Nucleus accumbens (tissue), 56 donors: ENCODE measurements at regions not wholly inside any gene's neighbourhood (a gene's known extent, or its start where the extent isn't known, plus 50 kb on each side); places are given as distances from the start of the nearest gene placed in this dataset.

Source experiments
- DNase-seq, 56 donors: peaks; one replicate each; lab custom pipeline; 2025; lab: John Stamatoyannopoulos, UW

DNA sequence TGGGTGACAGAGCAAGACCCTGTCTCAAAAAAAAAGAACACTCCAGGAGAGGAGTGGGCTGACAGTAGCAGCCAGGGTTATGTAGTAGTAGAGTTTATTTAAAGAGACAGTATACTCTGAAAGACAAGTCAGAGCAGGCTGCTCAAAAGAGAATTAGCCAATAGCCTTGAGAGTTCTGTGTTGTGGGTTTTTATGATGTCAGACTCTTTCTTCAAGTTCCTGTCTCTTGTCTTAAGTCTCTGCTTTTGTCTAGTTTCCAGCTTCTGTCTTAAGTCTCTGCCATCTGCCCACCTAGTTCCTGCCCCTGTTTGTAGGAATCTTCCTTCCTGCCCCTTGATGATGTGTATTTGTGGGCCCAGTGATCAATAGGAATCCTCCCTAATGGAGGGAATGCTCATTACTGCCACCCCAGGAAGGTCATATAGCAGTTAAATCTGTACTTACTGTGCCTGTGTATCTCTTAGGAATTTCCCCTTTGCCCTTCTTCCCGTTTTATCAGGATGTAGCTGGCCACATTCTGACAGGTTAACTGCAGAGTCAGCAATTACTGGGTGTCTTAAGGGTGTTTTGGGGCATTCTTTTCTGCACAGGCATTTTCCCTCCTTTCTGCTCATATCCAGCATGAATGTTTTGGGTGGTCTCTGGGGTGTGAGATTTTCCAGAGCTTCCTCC is 580.5 kb upstream of the SGCD start:
- DNase-seq, result no peak

DNA sequence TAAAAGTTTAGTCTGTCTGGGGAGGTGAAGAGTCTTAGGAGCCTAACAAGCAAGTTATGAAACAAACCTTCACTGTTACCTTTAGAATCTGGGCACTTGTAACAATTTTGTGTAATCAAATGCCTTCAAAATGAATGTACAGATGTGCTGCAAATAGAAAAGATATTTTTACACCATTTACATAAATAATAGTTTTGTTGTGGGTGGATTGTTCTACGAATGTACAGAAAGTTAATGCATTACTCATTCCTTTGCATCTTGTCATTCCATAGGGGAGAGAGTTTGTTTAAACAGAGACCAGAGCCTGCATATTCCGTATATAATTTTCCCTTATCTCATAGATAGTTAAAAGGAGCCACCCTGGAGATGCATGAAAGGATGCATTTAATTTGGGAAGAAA is 576.9 kb upstream of the SGCD start:
- no peak for DNase-seq

DNA sequence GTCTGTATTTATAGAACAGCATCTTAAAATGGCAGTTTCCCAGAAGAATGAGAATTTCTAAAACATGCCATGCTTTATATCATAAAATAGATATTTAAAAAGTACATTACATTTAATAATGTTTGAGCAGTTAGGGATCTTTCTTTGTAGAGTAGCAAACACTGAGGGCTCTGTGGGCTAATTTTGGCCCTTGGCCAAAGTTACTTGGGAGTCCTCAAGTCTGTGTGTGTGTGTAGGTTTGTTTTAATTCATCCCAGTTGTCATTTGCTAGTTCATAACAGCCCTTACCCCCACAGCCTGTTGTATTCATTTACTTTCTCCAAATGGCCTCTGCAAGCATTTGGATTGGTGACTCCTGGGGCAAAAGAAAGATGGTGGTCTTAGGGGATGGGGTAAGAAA is 576.4 kb upstream of the SGCD start:
- no peak for DNase-seq

DNA sequence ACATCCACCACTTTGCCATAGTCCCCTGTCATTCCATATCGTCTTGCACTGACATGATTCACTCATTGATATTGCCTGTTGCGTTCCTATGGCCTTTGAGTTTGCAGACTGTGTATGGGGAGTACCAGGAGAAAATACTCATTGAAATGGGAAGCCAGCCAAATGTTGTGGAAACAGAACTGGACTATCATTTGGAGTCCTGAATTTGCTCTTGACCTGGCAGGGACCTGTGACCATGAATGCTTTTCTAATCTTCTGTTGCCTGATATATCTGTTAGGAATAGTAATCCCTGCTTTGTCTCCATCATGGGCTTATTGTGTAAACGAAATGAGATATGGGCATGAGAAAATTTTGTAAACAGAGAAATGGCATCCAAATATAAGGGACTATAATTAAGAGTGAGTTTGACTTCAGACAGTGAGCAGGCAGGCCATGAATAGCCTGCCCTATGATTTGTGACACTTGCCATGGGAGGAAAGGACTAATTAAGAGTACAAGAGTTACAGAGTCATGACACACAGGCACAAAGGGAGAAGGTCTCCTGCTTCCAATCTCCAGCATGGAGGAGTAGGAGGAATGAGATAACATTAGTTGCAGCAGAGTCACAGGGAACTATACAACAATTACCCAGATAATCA is 572.9 kb upstream of the SGCD start:
- DNase-seq, result no peak

DNA sequence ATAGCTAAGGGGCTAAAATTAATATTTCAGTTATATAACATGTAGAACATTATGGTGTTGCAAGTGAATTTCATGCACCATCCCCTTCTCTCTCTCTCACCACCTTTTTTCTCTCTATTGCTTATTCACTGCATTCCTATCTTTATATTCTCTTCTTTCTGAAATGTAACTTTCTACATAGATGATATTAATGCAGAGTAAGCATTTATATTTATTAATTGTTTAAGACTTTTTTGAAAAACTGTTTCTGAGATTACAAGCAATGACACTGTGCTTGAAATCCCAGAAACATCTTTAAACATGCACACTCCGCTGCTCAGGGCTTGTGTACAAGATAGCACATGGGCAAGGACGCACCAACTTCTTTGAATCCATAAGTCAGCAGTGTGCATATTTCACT is 567.7 kb upstream of the SGCD start:
- DNase-seq, result no peak

DNA sequence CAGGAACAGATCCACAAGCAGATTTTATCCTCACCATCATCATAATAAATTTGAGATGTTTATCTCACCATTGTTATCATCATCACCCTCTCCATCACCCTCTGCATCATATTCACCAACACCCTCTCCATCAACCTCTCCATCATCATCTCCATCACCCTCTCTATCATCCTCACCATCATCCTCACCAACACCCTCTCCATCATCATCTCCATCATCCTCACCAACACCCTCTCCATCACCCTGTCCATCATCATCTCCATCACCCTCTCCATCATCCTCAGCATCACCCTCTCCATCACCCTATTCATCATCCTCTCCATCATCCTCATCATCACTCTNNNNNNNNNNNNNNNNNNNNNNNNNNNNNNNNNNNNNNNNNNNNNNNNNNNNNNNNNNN is 567.0 kb upstream of the SGCD start:
- no peak for DNase-seq

DNA sequence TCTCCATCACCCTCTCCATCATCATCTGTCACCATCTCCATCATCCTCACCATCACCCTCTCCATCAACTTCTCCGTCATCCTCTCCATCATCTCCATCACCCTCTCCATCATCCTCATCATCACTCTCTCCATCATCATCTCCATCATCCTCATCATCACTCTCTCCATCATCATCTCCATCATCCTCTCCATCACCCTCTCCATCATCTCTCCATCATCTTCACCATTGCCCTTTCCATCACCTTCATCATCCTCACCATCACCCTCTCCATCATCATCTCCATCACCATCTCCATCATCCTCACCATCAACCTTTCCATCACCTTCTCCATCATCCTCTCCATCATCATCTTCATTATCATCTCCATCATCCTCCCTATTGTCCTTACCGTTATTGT is 565.5 kb upstream of the SGCD start:
- no peak for DNase-seq

DNA sequence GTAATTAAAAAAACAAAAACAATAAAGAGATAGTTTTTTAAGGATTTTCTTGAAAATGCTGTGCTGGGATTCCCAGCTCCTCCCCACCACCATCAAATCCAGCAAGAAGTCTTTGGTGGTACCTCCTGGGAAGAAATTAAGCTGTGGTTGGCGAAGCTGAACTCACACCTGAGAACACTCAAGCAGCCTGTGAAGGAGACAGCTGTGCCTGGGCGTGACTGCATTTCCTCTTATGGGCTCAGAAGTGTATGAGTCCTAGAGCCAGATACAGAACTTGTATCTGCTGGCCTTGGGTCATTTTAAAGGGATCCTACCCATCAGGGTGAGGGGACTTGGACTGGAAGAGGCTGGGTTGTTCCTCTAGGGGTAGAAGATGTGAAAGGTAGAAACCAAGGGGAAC is 561.2 kb upstream of the SGCD start:
- DNase-seq, result no peak

DNA sequence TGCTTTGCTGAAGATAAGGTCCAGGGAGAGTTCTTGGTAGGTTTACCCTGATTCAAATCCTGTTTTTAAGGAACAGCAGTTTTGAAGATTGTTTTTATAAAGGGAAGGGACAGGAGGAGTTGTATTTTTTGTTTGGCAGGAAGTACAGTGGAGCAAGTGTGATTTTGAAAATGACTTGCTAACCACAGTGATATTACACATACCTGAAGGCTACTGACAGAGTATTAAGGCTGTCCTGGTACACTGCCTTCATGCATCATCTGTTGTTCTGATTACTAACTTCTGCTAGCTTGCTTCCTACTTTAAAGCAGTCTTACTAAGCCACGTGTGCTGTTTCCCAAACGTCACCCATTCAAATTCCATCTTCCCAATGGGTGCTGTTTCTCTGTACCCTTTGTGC is 559.5 kb upstream of the SGCD start:
- no peak for DNase-seq

DNA sequence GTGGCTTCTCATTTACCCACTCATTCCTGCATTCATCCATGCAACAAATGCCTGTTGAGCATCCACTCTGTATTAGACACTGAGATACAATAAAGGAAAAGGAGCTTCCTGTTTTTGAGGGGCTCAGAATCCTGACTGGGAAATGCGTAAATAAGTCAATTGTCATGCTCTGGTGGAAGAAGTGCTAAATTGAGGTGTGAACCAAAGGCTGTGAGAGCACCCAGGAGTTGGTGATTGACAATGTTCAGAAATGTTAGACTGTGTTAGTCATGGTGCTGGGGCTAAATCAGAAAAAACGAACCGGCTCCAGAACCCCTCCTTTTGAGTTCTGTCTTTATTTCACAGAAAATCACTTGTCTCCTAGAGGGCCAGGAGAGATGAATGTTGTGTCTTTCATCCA is 558.6 kb upstream of the SGCD start:
- no peak for DNase-seq

DNA sequence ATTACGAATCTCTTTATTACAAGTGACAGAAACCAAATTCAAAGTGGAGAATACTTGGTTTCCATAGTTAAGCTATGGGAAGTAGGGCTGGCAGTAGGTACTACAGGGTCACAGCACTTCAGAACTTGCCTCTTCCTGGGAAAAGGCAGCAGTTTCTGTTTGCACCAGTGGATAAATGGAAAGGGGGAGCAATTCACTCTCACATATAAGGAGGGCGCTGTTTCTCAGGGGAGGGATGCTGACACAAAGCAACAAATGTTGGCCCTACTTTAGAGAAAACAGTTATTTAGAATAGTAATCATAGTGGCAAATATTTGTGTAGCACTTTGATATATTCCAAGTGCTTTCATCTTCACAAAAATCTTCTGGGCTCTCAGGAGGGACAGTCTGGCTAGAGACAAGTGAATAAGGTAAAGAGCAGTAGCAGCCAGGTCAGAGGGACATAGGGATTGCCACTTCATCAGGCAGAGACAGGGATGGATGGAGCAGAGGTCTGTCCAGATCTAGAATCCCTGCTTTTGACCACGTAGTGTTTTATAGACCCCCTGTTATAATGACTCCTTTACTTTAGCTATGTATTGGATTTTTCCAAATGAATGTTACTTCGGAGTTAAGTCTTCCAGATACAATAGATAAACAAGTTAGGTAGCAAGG is 554.8 kb upstream of the SGCD start:
- DNase-seq, result no peak

DNA sequence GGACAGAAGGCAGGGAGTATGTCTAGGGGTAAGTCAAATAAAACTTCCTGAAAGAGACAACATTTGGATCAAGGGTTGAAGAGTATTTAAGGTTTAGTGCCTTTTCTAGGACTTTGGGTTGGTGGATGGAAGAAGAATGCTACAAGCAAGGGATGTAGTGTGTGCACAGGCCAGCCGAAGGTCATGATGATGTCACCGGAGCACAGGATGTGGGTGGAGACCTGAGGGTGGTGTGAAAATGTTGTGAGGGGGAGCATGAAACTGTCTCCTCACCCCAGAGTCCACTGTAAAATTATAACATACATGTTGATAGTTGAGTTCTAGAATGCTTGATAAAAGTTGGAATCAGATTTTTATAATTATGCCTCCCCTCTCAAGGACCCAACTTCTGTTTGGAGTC is 553.3 kb upstream of the SGCD start:
- DNase-seq, result no peak

DNA sequence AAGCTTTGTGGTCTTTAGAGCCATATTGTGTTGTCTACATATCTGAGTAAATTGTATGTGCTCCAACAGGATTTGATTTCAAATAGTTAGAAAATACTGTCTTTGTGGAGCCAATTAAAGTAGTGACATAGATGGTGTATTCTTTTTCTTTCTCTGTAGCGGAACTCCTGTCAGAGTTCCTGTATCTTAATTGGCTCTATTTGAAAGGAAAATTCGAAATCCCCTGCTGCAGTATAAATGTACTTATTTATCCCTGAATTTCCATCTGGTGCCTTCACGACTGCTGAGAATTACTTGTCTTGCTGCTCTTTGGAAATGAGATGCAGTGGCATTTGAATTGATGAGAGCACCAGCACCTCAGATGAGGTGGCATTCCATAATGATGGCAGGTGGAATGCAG is 546.7 kb upstream of the SGCD start:
- no peak for DNase-seq

DNA sequence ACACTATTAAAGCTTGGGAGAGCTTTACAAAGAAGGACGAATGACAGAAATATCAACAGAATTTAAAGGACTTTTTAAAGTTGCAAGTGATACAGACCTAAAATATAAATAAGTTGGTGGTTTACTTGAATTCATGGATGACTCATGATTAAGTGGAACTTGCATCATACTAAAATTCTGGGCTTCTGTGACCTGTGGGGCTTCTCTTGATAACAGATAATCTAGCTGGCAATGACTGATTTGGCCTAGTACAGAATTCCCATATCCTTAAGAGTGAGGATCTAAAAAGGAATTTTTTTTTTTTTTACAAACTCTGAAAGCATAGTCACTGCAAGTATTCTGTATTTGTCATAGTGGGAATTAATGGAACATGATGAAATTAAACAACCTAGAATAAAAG is 543.7 kb upstream of the SGCD start:
- no peak for DNase-seq

DNA sequence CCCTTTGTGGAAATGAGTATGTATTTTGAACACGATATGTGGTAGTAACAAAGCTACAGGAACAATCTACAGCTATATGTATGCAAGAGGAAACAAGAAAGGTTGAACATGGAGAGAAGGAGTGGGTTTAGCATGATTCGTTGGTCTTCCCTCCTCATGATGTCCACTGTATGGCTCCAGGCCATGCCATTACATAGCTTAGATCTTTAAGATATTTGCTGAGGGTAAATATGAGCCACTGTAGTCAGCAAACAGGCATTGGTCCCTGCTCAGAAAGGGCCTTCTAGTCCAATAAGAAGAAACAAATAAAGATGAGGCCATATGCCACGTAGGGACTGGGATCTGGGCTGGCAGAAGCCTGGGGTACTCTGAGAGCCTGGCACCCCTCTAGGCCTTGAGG is 543.2 kb upstream of the SGCD start:
- DNase-seq, result no peak

DNA sequence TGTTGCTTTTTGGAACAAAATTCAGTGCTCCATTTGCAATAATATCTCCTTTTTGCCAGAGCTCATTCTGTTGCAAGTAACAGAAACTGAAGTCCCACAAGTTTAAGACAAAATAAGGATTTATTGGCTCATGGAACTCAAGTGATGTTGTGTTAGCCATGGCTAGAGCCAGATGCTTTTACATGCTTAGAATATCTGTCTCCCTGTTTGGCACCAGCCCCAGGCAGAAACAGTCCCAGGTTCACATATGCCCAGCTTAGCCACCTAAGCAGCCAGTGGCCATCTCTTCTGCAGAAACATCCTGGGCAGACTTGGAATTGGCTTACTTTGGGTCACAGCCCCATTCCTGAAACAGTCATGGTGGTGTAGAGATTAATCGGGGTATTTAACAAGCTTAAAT is 540.9 kb upstream of the SGCD start:
- DNase-seq, result no peak

DNA sequence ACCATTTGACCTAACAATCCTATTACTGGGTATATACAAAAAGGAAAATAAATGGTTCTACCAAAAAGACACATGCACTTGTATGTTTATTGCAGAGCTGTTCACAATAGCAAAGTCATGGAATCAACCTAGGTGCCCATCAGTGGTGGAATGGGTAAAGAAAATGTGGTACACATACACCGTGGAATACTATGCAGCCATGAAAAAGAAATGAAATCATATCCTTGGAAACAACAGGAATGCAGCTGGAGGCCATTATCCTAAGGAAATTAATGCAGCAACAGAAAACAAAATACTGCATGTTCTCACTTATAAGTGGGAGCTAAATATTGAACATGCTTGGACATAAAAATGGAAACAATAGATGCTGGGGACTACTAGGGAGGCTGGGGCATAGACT is 534.1 kb upstream of the SGCD start:
- no peak for DNase-seq

DNA sequence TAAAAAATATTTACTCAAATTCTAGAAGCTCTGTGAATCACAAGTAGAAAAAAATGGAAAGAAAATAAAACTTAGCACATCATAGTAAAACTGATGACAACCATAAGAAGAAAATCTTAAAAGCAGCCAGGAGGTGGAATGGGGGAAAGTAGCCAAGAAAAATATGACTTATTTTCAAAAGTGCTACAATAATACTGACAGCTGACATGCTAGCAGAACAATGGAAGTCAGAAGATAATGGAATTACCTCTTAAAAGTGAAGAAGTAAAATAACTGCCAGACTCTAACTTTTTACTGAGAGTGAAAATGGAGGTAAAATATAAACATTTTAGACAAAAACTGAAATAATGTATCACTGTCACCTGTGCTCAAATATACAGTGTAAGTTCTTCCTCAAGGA is 532.2 kb upstream of the SGCD start:
- DNase-seq, result no peak

DNA sequence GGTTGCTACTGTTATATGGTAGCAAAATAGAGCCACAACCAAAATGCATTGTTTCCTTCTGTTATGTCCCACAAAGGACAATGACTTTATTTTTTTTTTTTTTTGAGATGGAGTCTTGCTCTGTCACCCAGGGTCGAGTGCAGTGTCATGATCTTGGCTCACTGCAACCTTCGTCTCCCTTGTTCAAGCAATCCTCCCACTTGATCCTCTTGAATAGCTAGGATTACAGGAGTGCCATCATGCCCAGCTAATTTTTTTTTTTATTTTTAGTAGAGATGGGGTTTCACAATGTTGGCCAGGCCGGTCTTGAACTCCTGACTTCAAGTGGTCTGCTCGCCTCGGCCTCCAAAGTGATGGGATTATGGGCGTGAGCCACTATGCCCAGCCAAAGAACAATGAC is 527.7 kb upstream of the SGCD start:
- no peak for DNase-seq

DNA sequence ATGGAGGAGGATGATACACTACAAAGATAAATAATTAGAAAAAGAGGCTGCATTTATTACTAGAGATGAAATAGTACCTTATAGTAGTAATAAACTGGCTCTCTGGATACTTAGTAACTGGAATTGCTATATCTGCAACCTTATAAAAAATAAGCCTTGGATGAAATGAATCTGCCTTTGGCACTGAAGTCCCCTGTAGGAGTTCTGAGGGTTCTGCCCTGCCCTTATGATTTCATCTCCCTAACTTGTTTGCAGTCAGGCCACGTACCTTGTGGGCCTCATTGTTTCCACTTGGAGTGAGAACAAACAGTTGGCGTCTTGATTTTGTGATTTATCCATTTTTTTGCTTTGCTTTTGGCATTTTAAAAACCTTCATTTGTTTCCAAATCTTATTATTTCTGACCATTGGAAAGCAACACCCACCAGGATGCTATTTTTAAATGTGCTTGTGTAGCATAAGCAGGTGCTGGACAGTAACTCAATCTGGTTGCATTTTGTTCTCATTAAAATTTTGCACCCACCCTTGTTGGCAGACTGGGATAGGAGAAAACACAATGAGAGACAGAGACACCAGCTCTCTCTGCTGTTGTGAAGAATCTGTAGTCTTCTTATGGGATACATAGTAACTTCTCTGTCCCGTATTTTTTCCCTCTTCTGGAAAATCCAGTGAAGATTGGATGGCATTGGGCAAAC is 518.9 kb upstream of the SGCD start:
- DNase-seq, result no peak

DNA sequence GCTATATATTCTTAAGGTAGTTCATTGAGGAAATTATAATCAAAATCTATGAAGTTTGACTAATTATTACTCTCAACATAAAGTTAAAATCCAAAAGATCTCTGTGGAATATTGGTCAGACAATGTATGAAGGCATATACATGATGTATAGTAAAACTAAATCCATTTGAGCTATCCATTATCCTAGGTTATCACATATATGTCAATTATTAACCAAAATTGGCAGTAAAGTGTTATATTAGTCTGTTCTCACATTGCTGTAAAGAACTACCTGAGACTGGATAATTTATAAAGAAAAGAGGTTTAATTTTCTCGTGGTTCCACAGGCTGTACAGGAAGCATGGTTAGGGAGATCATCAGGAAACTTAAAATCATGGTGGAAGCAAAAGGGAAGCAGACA is 511.7 kb upstream of the SGCD start:
- DNase-seq, result no peak

DNA sequence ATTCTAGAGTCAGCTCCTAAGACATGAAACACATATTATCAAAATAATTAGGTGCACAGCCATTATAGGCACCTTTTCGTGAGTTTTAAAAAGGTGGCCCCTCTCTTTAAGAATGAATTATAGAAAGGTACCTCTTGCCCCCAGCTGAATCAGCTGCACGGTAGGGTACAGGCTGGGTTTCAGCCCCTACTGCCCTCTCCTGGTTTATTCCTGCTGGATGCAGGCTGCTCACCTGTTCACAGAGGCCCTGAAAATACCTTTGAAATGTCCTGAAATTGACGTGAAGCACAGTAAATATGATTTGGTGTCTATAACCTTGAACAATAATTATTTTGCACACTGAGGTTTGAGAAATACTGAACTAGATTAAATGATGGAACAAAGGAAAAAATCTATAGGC is 504.8 kb upstream of the SGCD start:
- DNase-seq, result no peak
